NCI-H510A (cell line): ENCODE measurements at regions not wholly inside any gene's neighbourhood (a gene's known extent, or its start where the extent isn't known, plus 50 kb on each side); places are given as distances from the start of the nearest gene placed in this dataset.

ENCODE experiments used
- DNase-seq: peaks from one replicate; lab custom pipeline; 2025; lab: John Stamatoyannopoulos, UW

- no peak for DNase-seq
Measured at GRCh38 chr20:23279836-23280235, 70.8 kb upstream of the NXT1 start.

GRCh38 chr20:23278172-23278571, 72.4 kb upstream of the NXT1 start:
- DNase-seq = no peak

- no peak for DNase-seq
Measured at GRCh38 chr20:23277316-23277715, 73.3 kb upstream of the NXT1 start.

GRCh38 chr20:23273776-23274175, 76.8 kb upstream of the NXT1 start:
- DNase-seq = no peak

- no peak for DNase-seq
Measured at GRCh38 chr20:23272176-23273029, 78.2 kb upstream of the NXT1 start.

- no peak for DNase-seq
Measured at GRCh38 chr20:23270382-23270911, 80.1 kb upstream of the NXT1 start.

- DNase-seq = no peak
Measured at GRCh38 chr20:23269954-23270353, 80.6 kb upstream of the NXT1 start.

- DNase-seq = no peak
Measured at GRCh38 chr20:23268792-23269354, 81.7 kb upstream of the NXT1 start.

GRCh38 chr20:23267909-23268308, 82.7 kb upstream of the NXT1 start:
- no peak for DNase-seq

GRCh38 chr20:23266530-23267398, 83.8 kb upstream of the NXT1 start:
- DNase-seq = no peak

- no peak for DNase-seq
Measured at GRCh38 chr20:23265226-23265625, 85.4 kb upstream of the NXT1 start.

- no peak for DNase-seq
Measured at GRCh38 chr20:23264545-23264944, 86.0 kb upstream of the NXT1 start.

GRCh38 chr20:23260181-23260840, 90.3 kb upstream of the NXT1 start:
- no peak for DNase-seq

GRCh38 chr20:23258747-23259121, 91.9 kb upstream of the NXT1 start:
- no peak for DNase-seq

GRCh38 chr20:23257848-23258746, 92.5 kb upstream of the NXT1 start:
- DNase-seq = no peak

GRCh38 chr20:23257106-23257761, 93.4 kb upstream of the NXT1 start:
- DNase-seq = no peak

- DNase-seq = no peak
Measured at GRCh38 chr20:23255716-23256385, 94.7 kb upstream of the NXT1 start.

GRCh38 chr20:23255106-23255505, 95.5 kb upstream of the NXT1 start:
- DNase-seq = no peak

- DNase-seq = no peak
Measured at GRCh38 chr20:23254505-23254904, 96.1 kb upstream of the NXT1 start.

GRCh38 chr20:23254034-23254433, 96.6 kb upstream of the NXT1 start:
- DNase-seq = no peak
